Medulla oblongata (tissue), 1 donor: ENCODE measurements at regions not wholly inside any gene's neighbourhood (a gene's known extent, or its start where the extent isn't known, plus 50 kb on each side); places are given as distances from the start of the nearest gene placed in this dataset.
"Not testable (repeated sequence)": the region's sequence is repeated elsewhere in the genome, so short reads cannot be mapped to it uniquely, and the experiment has no call there.

Experiments used
- DNase-seq: peaks from one replicate; pipeline ENCODE4 v3.0.0-alpha.2; 2015; ENCODE audit errors: extremely low spot score

GRCh38 chr7:66574768-66575167 lies 53.9 kb upstream of the KCTD7 start:
- DNase-seq: not testable (repeated sequence)

DNA sequence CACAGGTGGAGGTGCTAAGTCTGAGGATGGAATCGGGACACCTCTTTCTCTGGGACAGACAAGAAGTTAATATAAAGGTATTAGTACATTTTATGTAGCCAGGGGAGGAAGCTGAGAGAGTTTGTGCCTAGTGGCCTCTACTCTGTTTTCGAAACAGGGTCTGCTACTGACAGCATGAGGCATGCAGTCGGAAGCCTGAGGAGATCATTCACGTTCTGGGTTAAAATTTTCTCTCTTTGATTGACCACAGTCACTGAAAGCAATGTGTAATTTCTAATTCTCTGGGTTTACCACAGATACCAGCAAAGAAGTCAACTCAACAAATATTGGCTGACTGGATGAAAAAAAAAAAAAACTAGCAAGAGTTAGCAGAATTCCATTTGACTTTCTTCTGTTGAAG lies 53.3 kb upstream of the KCTD7 start:
- no peak for DNase-seq

DNA sequence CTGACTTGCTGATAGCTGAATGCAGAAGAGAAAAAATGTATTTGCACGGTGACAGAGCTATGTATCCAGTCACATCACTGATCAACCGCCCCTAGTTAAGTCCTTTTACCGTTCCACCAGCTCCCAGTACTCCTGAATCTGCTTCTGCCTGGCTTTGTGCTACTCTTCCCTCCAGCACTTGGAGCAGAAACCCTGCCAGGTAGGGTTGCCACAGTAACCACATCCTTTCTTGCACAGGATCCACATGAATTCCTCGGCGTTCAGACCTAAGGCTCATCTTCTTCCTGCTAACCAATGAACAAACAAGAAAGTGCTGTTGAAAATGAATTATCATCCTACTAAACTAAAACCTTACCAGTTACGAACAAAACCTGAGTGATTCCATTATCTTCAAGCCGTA lies 52.0 kb upstream of the KCTD7 start:
- no peak for DNase-seq
